H9 (cell line): ENCODE measurements at regions not wholly inside any gene's neighbourhood (a gene's known extent, or its start where the extent isn't known, plus 50 kb on each side); places are given as distances from the start of the nearest gene placed in this dataset.

Source experiments
- DNase-seq: peaks from one replicate; pipeline ENCODE4 v3.0.0-alpha.2; 2017
- H2AFZ ChIP-seq: one replicate; pipeline ENCODE4 v1.6.1; 2013; ENCODE audit warnings: mild to moderate bottlenecking, low read length, control low read depth, moderate library complexity
- H2AK5ac ChIP-seq: 2 replicates; pipeline ENCODE4 v1.6.1; 2013; ENCODE audit warnings: low read length, control low read depth, mixed read lengths; ENCODE audit not compliant: insufficient read length
- H2BK120ac ChIP-seq: one replicate; pipeline ENCODE4 v1.6.1; 2013; ENCODE audit warnings: low read depth, mild to moderate bottlenecking, low read length, control low read depth, inconsistent platforms; ENCODE audit not compliant: poor library complexity, severe bottlenecking
- H2BK12ac ChIP-seq: 2 replicates; pipeline ENCODE4 v1.6.1; 2013; ENCODE audit warnings: low read length, control low read depth, mixed read lengths, low read depth; ENCODE audit not compliant: insufficient read length
- H2BK15ac ChIP-seq: 2 replicates; pipeline ENCODE4 v1.6.1; 2013; ENCODE audit warnings: low read depth, low read length, control low read depth
- H2BK20ac ChIP-seq: one replicate; pipeline ENCODE4 v1.6.1; 2013; ENCODE audit warnings: low read depth, mild to moderate bottlenecking, low read length, control low read depth, inconsistent platforms; ENCODE audit not compliant: poor library complexity, severe bottlenecking
- H2BK5ac ChIP-seq: 2 replicates; pipeline ENCODE4 v1.6.1; 2013; ENCODE audit warnings: low read length, control low read depth, mixed read lengths; ENCODE audit not compliant: insufficient read length
- H3K14ac ChIP-seq: 2 replicates; pipeline ENCODE4 v1.6.1; 2013; ENCODE audit warnings: low read length, control low read depth; ENCODE audit not compliant: insufficient read depth
- H3K18ac ChIP-seq: 2 replicates; pipeline ENCODE4 v1.6.1; 2013; ENCODE audit warnings: low read depth, mild to moderate bottlenecking, mixed read lengths, low read length, control low read depth; ENCODE audit not compliant: insufficient read length
- H3K23ac ChIP-seq: 2 replicates; pipeline ENCODE4 v1.6.1; 2013; ENCODE audit warnings: low read length, control low read depth, mixed read lengths, low read depth; ENCODE audit not compliant: insufficient read length
- H3K23me2 ChIP-seq: 2 replicates; pipeline ENCODE4 v1.6.1; 2013; ENCODE audit warnings: low read depth, mild to moderate bottlenecking, mixed read lengths, low read length, control low read depth; ENCODE audit not compliant: insufficient read length, poor library complexity, severe bottlenecking
- H3K27ac ChIP-seq: 2 replicates; pipeline ENCODE4 v1.5.1; 2013; ENCODE audit warnings: low read length, control low read depth, mixed read lengths, low read depth; ENCODE audit not compliant: insufficient read length
- H3K27me3 ChIP-seq: 2 replicates; pipeline ENCODE4 v1.6.1; 2013; ENCODE audit warnings: low read length, control low read depth, inconsistent platforms; ENCODE audit not compliant: insufficient read depth
- H3K4ac ChIP-seq: 2 replicates; pipeline ENCODE4 v1.6.1; 2013; ENCODE audit warnings: low read depth, mild to moderate bottlenecking, control low read depth, inconsistent platforms, low read length, moderate library complexity
- H3K4me1 ChIP-seq: 2 replicates; pipeline ENCODE4 v1.6.1; 2013; ENCODE audit warnings: low read length, control low read depth, inconsistent platforms; ENCODE audit not compliant: insufficient read depth
- H3K4me2 ChIP-seq: 2 replicates; pipeline ENCODE4 v1.6.1; 2013; ENCODE audit warnings: low read length, control low read depth, mixed read lengths; ENCODE audit not compliant: insufficient read length, insufficient read depth
- H3K56ac ChIP-seq: 2 replicates; pipeline ENCODE4 v1.6.1; 2013; ENCODE audit warnings: low read depth, mild to moderate bottlenecking, mixed read lengths, low read length, control low read depth; ENCODE audit not compliant: insufficient read length
- H3K79me1 ChIP-seq: 2 replicates; pipeline ENCODE4 v1.6.1; 2013; ENCODE audit warnings: low read depth, mild to moderate bottlenecking, moderate library complexity, low read length, control low read depth, inconsistent platforms; ENCODE audit not compliant: insufficient read depth, poor library complexity, severe bottlenecking
- H3K79me2 ChIP-seq: 2 replicates; pipeline ENCODE4 v1.6.1; 2013; ENCODE audit warnings: low read length, control low read depth, inconsistent platforms; ENCODE audit not compliant: insufficient read depth
- H3K9ac ChIP-seq: 2 replicates; pipeline ENCODE4 v1.6.1; 2013; ENCODE audit warnings: low read length, control low read depth, mixed read lengths; ENCODE audit not compliant: insufficient read length; ENCODE audit errors: extremely low read depth
- H3K9me3 ChIP-seq: one replicate; pipeline ENCODE4 v1.6.1; 2013; ENCODE audit warnings: low read depth, low read length, inconsistent platforms; ENCODE audit not compliant: control insufficient read depth
- H3T11ph ChIP-seq: one replicate; pipeline ENCODE4 v1.6.1; 2013; ENCODE audit warnings: mild to moderate bottlenecking, low read length, control low read depth, inconsistent platforms
- H4K20me1 ChIP-seq: one replicate; pipeline ENCODE4 v1.6.1; 2013; ENCODE audit not compliant: control insufficient read depth, insufficient read length, insufficient read depth
- H4K5ac ChIP-seq: 2 replicates; pipeline ENCODE4 v1.6.1; 2013; ENCODE audit warnings: low read depth, mild to moderate bottlenecking, mixed read lengths, low read length, control low read depth; ENCODE audit not compliant: insufficient read length
- H4K8ac ChIP-seq: replicated peaks from 2 replicates; pipeline ENCODE4 v1.6.1; 2013; ENCODE audit warnings: low read length, control low read depth, mixed read lengths, low read depth; ENCODE audit not compliant: insufficient read length
- H4K91ac ChIP-seq: 2 replicates; pipeline ENCODE4 v1.6.1; 2013; ENCODE audit warnings: low read depth, mild to moderate bottlenecking, moderate library complexity, mixed read lengths, low read length, control low read depth; ENCODE audit not compliant: insufficient read length
- H3K27ac Mint-ChIP-seq, 3 experiments: 2 replicates in 2 of 3; 3 replicates in 1 of 3; pipeline ENCODE4 v1.8.0; 2020 to 2021; ENCODE audit warnings: mixed read lengths in 3 of 3, mild to moderate bottlenecking in 1 of 3, moderate library complexity in 1 of 3
- H3K27me3 Mint-ChIP-seq: 2 replicates; pipeline ENCODE4 v1.8.0; 2021; ENCODE audit warnings: low read depth, mild to moderate bottlenecking, moderate library complexity, mixed read lengths
- H3K36me3 Mint-ChIP-seq, 3 experiments: 2 replicates in 2 of 3; 3 replicates in 1 of 3; pipeline ENCODE4 v1.8.0; 2020 to 2021; ENCODE audit warnings: low read depth in 3 of 3, mixed read lengths in 3 of 3; ENCODE audit not compliant: insufficient read depth in 1 of 3
- H3K4me1 Mint-ChIP-seq, 2 experiments: 2 replicates each; pipeline ENCODE4 v1.8.0; 2020; ENCODE audit warnings: mixed read lengths in 2 of 2
- H3K4me3 Mint-ChIP-seq, 2 experiments: 2 replicates in 1 of 2; 3 replicates in 1 of 2; pipeline ENCODE4 v1.8.0; 2020 to 2021; ENCODE audit warnings: mild to moderate bottlenecking in 2 of 2, mixed read lengths in 2 of 2, moderate library complexity in 1 of 2
- H3K9me3 Mint-ChIP-seq, 2 experiments: 2 replicates in 1 of 2; 3 replicates in 1 of 2; pipeline ENCODE4 v1.8.0; 2020; ENCODE audit warnings: mild to moderate bottlenecking in 2 of 2, mixed read lengths in 2 of 2, moderate library complexity in 1 of 2
- WGBS: extraction: QIAGEN DNeasy Blood & Tissue Kit; methylation state at CpG from one replicate; pipeline ENCODE4 v1.1.7; 2013; ENCODE audit warnings: missing lambda C conversion rate, low lambda C conversion rate, mixed read lengths; ENCODE audit not compliant: insufficient read length; ENCODE audit errors: extremely low coverage; 5-methylcytosine and 5-hydroxymethylcytosine counted together
- TF ChIP-seq, protein P1 (sequence below): fragments of 200-600 bp; sonication (generic); conservative IDR thresholded peaks from 3 replicates; pipeline ENCODE4 v1.8.0; 2021; ENCODE audit warnings: antibody characterized with exemption, mild to moderate bottlenecking

DNA sequence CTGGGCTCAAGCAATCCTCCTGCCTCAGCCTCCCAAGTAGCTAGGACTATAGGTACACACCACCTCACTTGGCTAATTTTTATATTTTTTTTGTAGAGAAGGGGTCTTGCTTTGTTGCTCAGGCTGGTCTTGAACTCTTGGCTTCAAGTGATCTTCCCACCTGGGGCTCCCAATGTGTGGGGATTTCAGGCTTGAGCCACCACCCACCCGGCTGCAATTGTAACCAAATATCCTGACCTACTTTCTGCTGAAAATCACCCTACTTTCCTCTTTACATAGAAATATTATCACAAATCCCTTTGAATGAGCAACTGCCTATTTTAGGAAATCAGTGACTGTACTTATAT lies 59.6 kb upstream of the ZNF608 start:
- H3K18ac ChIP-seq: no peak overlapping the region
- H3K27ac Mint-ChIP-seq: no peak overlapping the region
- TF ChIP-seq, protein P1, sequence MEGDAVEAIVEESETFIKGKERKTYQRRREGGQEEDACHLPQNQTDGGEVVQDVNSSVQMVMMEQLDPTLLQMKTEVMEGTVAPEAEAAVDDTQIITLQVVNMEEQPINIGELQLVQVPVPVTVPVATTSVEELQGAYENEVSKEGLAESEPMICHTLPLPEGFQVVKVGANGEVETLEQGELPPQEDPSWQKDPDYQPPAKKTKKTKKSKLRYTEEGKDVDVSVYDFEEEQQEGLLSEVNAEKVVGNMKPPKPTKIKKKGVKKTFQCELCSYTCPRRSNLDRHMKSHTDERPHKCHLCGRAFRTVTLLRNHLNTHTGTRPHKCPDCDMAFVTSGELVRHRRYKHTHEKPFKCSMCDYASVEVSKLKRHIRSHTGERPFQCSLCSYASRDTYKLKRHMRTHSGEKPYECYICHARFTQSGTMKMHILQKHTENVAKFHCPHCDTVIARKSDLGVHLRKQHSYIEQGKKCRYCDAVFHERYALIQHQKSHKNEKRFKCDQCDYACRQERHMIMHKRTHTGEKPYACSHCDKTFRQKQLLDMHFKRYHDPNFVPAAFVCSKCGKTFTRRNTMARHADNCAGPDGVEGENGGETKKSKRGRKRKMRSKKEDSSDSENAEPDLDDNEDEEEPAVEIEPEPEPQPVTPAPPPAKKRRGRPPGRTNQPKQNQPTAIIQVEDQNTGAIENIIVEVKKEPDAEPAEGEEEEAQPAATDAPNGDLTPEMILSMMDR: no peak
- H3K4me3 Mint-ChIP-seq: no peak overlapping the region
- H3T11ph ChIP-seq: no peak overlapping the region
- H2BK120ac ChIP-seq: no peak overlapping the region
- no peak overlapping the region for H2BK20ac ChIP-seq
- H3K79me2 ChIP-seq: no peaks in the 10 kb centered on the region
- H3K14ac ChIP-seq: no peak overlapping the region
- no peak overlapping the region for H4K5ac ChIP-seq
- H3K27me3 Mint-ChIP-seq: no peaks in the 10 kb centered on the region
- H3K9me3 Mint-ChIP-seq: no peaks in the 10 kb centered on the region
- H3K27ac ChIP-seq: no peak overlapping the region
- H3K23me2 ChIP-seq: no peaks in the 10 kb centered on the region
- H3K4me2 ChIP-seq: no peak overlapping the region
- H3K4me1 ChIP-seq: 0 out of 2 replicates have a peak, but pooled peaks cover 3% of the 10 kb centered on the region
- H3K9ac ChIP-seq: no peak overlapping the region
- H4K20me1 ChIP-seq: no peaks in the 10 kb centered on the region
- H3K4ac ChIP-seq: no peak overlapping the region
- no peaks in the 10 kb centered on the region for H3K27me3 ChIP-seq
- no peak overlapping the region for H4K91ac ChIP-seq
- H2BK15ac ChIP-seq: no peak overlapping the region
- H3K9me3 ChIP-seq: no peaks in the 10 kb centered on the region
- no peak overlapping the region for H2AK5ac ChIP-seq
- DNase-seq: no peak
- no peak overlapping the region for H4K8ac ChIP-seq
- peaks cover 17 to 20% of the 10 kb centered on the region in 2 experiments for H3K4me1 Mint-ChIP-seq
- no peak overlapping the region for H3K23ac ChIP-seq
- no peaks in the 10 kb centered on the region for H3K36me3 Mint-ChIP-seq
- H3K79me1 ChIP-seq: no peaks in the 10 kb centered on the region
- WGBS: no CpG with 5 or more reads among the region's 1 CpG
- H2BK5ac ChIP-seq: no peak overlapping the region
- H2BK12ac ChIP-seq: no peak overlapping the region
- no peak overlapping the region for H3K56ac ChIP-seq
- no peak overlapping the region for H2AFZ ChIP-seq
